COR-L47 (cell line): ENCODE measurements at regions not wholly inside any gene's neighbourhood (a gene's known extent, or its start where the extent isn't known, plus 50 kb on each side); places are given as distances from the start of the nearest gene placed in this dataset.
"Not testable (repeated sequence)": the region's sequence is repeated elsewhere in the genome, so short reads cannot be mapped to it uniquely, and the experiment has no call there.

Source experiments
- DNase-seq: peaks from one replicate; lab custom pipeline; 2025; lab: John Stamatoyannopoulos, UW

DNA sequence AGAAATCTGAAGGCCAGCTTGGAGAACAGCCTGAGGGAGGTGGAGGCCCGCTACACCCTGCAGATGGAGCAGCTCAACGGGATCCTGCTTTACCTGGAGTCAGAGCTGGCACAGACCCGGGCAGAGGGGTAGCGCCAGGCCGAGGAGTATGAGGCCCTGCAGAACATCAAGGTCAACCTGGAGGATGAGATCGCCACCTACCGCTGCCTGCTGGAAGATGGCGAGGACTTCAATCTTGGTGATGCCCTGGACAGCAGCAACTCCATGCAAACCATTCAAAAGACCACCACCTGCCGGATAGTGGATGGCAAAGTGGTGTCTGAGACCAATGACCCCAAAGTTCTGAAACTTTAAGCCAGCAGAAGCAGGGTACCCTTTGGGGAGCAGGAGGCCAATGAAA, 318.4 kb downstream of the ZFHX3 start:
- not testable (repeated sequence) for DNase-seq

DNA sequence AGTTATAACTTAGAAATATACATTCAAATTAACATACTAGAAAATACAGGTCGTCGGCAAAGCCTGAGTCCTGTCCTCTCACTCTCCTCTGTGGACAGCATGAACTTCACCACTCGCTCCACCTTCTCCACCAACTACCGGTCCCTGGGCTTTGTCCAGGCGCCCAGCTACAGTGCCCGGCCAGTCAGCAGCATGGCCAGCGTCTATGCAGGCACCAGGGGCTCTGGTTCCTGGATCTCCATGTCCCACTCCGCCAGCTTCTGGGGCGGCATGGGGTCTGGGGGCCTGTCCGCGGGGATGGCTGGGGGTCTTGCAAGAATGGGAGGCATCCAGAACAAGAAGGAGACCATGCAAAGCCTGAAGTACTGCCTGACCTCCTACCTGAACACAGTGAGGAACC, 319.4 kb downstream of the ZFHX3 start:
- DNase-seq: no peak

GRCh38 chr16:72727565-72727964, 320.4 kb downstream of the ZFHX3 start:
- no peak for DNase-seq

GRCh38 chr16:72725643-72726042, 322.3 kb downstream of the ZFHX3 start:
- DNase-seq: no peak

GRCh38 chr16:72723781-72724180, 324.1 kb downstream of the ZFHX3 start:
- DNase-seq: no peak

DNA sequence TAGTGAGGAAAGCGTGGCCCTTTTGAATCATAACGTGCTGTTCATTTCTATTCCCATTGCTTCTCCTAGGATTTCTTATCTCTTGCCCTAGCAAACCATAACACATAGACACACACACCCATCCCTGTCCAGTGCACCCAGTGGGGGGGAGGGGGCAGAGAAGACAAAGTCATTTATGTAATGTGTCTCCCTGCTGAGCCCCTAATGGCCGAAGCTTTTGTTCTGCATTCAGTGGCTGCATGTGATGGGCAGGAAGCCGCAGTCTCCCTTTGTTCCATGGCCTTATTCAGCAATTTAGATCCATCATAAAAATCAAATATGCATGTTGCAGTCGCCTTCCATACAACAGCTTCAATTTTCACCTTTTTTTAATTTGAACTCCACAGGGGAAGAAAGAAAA, 325.4 kb downstream of the ZFHX3 start:
- peak; percentile 98 for DNase-seq

GRCh38 chr16:72721981-72722380, 325.9 kb downstream of the ZFHX3 start:
- DNase-seq: peak; percentile 90

DNA sequence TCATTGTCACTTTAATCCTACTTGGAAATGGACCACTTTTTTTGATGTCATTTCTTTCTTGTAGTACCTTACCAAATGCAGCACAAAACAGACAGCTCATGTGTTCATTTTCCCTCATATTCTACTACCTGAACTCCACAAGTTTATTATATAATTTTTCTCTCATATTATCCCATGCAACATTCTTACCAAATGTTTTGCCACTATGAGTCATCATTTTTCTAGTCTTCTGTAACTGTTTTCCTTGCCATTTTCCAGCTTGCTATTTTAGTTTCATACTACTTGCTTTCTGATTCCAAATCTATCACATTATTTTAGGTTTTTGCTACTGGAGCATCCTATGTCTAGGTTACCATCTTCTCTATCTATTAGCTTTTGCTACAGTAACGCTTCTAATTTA, 332.7 kb downstream of the ZFHX3 start:
- DNase-seq: no peak

GRCh38 chr16:72711823-72712222, 336.1 kb downstream of the ZFHX3 start:
- DNase-seq: no peak

DNA sequence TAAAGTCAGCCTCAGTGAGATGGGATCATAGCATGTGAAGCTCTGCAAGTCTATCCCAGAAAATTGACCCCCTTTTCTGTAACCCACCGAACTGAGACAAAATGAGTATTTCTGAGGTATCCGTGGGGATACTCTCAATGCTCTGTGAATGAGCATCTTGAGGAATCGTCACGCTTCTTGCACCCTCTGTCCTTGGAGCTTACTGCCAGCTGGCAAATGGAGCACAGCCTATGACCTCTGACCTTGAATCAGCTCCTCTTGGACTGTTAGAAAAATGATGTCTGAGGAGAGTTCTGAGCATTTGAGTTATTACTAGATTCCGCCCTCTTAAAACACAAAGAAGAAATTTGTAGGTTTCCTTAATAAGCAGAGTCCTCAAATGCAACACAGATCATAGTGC, 342.1 kb downstream of the ZFHX3 start:
- no peak for DNase-seq

- no peak for DNase-seq
These were observed 343.1 kb downstream of the ZFHX3 start for GRCh38 chr16:72704746-72705372.

GRCh38 chr16:72689851-72690250, 358.1 kb downstream of the ZFHX3 start:
- no peak for DNase-seq

DNA sequence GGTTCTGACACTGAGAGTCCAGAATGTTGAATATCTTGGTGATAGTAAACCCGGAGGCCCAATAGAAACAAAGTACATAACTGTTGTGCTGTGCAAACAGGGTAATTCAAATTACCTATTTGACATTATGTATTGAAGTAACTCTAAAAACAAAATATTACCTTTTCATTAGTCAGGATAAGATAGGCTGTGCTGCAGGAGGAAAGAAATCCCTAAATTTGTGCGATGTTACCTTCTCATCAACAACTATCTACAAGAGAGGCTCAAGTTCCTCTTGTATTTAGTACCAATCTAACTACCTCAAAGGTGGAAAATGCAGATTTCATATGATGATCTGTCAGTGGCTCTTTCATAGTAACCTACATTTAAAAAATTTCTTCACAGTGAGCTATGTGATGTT, 367.2 kb downstream of the ZFHX3 start:
- DNase-seq: no peak

DNA sequence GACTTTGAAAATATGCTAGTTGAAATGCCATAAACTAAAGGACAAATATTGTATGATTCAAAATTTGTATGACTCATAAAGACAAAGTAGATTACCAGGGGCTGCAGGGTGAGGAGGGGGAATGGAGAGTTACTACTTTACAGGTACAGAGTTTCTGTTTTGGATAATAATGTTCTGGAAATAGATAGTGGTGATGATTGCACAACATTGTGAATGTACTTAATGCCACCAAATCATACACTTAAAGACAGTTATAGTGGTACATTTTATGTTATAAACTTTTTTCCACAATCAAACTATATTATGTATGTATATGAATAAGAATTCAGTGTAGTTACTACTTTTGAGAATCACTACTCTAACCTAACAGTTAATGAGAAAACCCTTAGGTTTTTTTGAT, 368.1 kb downstream of the ZFHX3 start:
- no peak for DNase-seq

- DNase-seq: no peak
These were observed 370.1 kb downstream of the ZFHX3 start for GRCh38 chr16:72677662-72678447.

DNA sequence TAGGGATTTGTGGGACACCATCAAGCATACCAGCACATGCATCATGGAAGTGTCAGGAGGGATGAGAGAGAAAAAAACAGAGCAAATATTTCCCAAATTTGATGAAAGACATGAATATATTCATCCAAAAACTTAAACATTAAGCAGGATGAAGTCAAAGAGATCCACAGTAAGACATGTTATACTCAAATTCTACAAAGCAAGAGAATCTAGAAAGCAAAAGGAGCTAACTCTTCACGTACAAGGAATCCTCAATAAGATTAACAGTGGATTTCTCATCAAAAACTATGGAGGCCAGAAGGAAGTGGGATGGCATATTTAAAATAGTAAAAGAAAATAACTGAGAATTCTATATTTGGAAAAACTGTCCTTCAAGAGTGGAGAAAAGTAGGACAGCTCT, 374.8 kb downstream of the ZFHX3 start:
- no peak for DNase-seq

GRCh38 chr16:72666267-72666666, 381.7 kb downstream of the ZFHX3 start:
- DNase-seq: no peak

GRCh38 chr16:72665701-72666100, 382.2 kb downstream of the ZFHX3 start:
- DNase-seq: no peak

- DNase-seq: peak; percentile 99
These were observed 383.2 kb downstream of the ZFHX3 start for GRCh38 chr16:72664509-72665408.

GRCh38 chr16:72664056-72664508, 383.8 kb downstream of the ZFHX3 start:
- no peak for DNase-seq

DNA sequence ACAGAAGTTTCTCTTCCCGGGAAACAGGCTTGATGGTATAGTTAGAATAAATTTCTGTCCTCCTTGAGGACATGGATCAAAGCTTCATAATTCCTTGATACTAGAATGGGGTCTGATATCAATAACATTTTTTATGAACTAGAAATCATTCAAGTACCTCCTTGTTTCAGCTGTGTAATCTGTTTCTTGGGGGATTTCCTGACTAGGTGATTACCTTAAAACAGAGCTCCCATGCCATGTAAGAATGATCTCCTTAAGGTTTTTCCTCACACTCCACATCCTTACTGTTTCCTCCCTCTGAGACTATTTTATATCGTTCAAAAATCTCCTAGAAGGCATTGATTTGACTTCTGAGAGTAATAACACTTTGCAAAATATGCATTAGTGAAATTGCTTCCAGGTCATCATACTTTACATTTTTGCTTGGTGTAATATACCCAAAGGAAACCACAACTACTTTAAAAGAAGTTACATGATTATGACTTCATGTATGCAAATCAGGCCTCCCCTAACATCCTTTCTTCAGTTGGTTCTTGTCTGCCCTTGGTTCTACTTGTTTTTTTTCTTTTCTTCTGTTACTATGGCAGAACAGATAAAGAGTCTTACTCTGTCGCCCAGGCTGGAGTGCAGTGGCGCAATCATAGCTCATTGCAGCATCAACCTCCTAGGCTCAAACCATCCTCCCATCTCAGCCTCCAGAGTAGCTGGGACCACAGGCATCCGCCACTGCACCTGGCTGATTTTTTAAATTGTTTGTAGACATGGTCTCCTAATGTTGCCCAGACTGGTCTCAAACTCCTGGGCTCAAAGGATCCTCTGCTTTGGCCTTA, 388.8 kb downstream of the ZFHX3 start:
- no peak for DNase-seq

DNA sequence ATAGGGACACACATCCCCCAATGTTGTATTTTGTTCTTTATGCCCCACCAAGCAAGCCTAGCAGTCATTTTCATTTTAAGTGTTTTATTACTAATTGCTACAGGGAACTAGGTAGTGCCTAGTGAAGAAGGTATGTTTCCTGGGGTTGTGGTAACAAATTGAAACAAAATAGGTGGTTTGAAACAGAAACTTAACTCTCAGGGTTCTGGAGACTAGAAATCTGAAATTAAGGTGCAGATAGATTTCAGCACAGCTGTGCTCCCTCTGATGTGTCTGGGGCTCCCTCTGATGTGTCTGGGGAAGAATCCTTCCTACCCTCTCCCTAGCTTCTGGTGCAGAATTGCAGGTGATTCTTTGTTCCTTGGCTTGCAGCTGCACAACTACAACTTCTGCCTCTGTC, 390.1 kb downstream of the ZFHX3 start:
- no peak for DNase-seq
